ENCODE measurements at regions not wholly inside any gene's neighbourhood (a gene's known extent, or its start where the extent isn't known, plus 50 kb on each side); places are given as distances from the start of the nearest gene placed in this dataset.

DNA sequence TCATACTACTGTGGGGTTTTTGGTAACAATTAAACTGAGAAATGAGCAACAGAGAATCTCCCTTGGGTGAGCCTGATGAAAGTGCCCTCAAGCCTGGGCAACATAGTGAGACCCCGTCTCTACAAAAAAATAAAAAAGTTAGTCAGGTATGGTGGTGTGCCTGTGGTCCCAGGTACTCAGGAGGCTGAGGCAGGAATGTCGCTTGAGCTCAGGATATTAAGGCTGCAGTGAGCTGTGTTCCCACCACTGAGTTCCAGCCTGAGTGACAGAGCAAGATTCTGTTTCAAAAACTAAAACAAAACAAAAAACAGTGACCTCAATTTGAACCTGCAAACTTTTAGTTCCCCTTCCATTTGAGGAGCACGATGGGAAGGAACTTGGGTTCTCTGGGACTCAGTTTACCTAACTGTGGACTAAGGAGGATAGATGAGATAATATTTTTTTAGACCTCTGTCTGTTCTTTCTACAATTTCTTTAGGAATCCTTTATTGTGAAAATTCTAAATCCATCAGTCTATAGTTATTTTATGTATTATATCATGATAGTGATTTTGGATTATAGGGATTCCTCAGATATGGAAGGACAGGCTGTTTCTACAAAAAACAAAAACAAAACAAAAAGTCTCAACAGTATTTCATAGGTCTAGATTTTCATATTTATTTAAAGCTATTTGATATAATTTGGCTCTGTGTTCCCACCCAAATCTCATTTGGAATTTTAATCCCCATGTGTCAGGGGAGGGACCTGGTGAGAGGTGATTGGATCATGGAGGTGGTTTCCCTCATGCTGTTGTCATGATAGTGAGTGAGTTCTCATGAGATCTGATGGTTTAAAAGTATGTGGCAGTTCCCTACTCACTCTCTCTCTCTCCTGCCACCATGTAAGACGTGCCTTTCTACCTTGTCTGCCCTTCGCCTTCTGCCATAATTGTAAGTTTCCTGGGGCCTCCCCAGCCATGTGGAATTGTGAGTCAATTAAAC lies 178.6 kb downstream of the MYCN start:
- DNase-seq (ENCODE audit: low spot score) = no peak

DNA sequence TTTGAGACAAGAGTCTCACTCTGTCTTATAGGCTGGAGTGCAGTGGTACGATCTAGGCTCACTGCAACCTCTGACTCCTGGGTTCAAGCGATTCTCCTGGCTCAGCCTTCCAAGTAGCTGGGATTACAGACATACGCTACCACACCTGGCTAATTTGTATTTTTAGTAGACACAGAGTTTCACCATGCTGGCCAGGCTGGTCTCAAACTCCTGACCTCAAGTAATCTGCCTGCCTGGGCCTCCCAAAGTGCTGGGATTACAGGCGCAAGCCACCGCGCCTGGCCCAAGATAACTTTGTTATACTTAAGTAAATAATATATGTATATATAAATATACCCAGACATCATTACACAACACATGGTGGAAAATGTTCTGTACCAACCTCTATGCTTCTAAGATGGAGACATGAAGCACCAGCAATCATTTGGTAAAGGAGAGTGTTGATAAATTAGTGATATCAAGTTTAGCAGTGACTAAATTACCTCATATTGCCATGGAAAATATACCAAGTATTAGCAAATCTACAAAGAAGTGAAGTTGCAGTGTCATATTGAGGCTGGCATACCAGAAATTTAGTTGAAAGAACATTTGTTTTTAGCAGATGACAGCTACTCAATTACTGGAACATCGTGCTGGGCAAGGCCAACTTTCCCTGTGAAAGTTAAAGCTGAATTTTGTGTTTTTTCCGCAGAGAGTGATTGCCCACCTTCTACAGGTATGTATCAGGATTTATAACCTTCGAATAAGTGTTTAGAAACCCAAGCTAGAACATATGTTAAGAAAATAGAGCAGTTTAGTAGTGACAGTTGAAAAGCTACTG lies 177.7 kb downstream of the MYCN start:
- DNase-seq (ENCODE audit: low spot score) = no peak

DNA sequence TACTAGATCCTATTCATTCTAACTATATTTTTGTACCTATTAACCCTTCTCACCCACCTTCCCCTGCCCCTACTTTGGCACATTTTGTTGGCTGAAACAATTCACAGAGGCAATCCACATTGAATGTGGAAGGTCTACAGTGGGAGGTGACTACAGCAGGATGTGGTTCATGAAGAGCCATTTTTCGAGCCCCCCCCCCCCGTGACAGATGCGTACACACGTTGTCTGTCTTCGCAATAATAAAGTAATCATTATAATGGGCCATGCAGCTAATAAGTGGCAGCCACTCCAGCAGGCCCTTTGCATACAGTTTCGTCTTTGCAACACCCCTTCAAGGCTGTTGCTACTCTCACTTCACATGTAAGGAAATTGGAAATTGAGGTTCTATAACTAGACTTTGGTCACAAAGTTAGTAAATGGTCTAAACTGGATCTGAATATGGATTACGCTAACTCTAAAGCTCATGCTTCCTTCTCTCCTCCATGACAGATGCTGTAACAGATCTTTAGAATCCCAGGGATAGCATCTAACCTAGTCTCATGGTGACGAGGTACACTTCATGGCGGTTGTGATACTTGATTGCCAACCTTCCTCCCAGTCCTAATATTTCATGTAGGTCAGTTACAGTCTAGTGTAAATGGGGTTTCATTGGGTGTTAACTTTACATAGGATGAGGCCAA lies 176.8 kb downstream of the MYCN start:
- DNase-seq (ENCODE audit: low spot score) = no peak

DNA sequence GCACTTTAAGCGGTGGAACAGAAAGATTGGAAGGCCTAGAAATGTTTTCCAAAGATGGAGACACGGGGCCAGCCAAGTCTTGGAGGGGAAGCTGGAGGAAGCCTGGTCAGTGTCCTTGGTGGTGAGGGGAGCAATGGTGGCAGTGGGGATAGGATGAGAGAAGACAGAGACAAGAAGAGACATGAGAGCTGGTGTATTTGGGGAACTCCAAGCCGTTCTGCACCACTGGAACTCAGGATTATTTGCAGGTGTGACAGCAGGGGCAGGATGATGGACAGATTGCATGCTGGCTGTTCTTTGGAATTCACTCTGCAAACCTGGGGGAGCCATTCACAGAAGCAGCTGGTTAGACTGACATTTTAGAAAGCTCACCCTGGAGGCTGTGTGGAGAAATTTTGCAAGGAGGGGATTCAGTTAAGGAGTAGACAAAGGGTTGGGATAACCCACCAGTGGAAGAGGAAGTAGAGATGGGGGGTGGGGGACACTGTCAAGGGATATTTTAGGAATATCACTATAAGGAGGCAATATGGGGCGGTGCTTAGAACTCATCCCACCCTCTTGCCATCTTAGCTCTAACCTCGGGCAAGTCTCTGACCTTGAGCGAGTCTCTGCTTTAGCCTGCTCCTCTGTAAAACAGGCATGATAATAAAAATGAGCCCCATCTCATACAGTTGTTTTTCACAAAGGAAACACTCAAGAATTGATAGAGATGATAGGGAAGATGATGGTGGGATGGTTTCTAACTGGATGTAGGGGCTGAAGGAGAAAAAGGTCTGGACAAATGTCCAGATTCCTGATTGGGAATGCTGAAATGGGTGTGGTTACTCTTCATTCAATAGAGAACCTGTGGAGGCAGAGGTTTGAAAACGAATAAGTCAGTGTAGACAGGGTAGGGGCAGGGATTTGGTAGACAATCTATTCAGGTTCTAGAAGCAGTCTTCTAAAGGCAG lies 175.8 kb downstream of the MYCN start:
- DNase-seq (ENCODE audit: low spot score) = no peak

DNA sequence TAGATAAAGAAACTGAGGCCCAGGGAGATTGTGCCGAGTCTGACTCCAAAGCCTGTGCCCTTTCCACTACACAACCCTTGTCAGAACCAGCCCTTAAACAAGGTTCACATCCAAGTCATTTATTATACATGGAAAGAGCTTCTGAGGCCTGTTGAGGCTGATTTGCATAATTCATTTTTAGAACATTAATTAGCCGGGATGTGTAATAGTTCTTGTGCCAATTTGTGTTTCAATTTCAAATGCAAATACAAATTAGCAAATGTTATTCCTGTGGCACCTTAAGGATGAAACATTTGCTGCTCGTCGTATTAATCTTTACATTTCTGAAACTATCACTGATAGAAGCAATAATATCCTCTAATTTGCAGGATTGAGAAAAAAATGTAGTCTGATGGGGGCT lies 174.9 kb downstream of the MYCN start:
- DNase-seq (ENCODE audit: low spot score) = no peak

DNA sequence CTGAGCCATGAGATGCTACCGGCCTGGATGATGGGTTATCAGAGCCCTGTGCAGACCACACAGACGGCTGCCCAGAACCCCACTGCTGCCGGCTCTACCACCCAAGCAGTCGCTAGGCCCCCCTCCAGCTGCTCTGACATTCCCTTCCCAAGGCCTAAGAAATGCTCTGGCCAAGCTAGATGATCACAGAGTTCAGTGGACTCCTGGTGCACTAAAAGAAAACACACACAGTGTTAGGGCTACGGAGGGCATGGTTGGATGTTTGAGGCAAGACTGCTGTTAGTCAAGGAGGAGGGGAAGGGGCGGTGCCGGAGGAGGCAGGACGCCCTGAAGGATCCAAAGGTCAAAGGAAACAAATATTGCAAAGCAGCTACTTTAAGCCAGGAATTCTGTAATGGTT lies 174.5 kb downstream of the MYCN start:
- no peak for DNase-seq (ENCODE audit: low spot score)

DNA sequence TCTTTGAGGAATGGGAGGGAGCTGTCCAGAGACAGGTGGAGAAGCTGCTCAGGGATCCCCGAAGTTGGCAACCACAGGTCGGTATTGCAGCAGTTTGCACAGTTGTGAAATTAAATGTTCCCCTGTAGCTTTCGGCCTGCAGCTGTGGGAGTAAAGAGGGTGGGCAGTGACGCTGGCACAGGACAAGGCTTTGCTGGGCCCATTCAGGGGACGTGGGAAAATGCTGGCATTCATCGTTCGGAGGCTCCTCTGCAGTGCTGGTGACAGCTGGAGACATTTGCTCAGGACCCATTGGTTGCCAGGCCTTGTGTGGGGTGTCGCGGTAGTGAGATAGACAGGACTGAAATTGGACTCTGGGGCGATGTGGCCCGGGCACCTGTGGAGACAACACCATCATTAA lies 173.7 kb downstream of the MYCN start:
- no peak for DNase-seq (ENCODE audit: low spot score)

DNA sequence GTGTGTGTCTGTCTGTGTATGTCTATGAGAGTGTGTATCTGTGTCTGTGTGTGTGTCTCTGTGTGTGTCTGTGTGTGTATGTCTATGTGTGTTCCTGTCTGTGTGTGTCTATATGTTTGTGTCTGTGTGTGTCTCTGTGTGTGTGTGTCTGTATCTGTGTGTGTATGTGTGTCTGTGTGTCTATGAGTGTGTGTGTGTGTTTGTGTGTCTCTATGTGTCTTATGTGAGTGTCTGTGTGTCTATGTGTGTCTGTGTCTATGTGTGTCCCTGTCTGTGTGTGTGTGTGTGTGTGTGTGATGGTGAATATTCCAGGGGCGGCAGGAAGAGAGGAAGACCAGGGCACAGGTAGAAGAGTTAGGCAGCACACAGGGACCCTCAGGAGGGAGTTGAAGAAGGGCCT lies 173.2 kb downstream of the MYCN start:
- no peak for DNase-seq (ENCODE audit: low spot score)

DNA sequence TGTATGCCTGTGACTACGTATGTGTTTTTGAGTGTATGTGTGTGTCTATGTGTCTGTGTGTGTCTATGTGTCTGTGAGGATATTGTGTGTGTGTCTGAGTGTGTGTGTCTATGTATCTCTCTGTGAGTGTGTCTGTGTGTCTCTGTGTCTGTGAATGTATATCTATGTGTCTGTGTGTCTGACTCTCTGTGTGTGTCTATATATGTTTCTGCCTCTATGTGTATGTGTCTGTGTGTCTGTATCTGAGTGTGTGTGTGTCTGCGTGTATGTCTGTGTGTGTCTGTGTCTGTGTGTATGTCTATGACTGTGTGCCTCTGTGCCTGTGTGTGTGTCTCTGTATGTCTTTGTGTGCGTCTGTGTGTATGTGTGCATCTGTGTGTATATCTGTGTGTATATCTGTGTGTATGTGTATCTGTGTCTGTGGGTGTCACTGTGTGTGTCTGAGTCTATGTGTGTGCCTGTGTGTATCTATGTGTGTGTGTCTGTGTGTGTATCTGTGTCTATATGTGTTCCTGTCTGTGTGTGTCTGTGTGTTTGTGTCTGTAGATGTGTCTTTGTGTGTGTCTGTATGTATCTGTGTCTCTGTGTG lies 172.7 kb downstream of the MYCN start:
- DNase-seq (ENCODE audit: low spot score) = no peak

DNA sequence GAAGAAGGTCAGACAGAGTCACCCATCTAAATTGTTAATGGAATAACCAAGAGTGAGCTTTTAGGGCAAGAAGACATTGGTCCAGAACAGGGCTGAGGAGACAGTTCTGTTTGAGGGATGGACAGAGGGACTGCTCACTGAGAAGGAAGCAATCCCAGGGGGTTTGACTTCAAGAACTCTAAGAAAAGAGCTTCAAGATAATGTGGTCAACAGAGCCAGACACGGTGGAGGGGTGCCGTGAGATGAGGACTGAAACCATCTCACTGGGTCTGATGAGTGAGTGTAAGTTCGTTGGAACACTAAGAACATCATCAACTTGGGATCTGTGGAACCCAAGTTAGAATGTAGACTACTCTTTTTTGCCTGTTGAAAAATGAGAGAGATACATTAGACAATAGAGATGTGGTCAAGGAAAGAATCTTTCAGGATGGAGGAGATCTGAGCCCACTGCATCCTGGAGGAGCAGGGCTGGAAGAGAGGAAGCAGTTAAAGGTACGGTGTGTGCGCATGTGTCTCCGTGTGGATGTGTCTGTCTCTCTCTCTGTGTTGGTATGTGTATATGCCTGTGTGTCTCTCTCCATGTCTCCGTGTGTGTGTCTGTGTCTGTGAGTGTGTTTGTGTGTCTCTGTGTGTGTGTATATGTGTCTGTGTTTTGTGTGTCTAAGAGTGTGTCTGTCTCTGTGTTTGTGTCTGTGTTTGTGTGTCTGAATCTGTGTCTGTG lies 172.1 kb downstream of the MYCN start:
- DNase-seq (ENCODE audit: low spot score) = no peak

DNA sequence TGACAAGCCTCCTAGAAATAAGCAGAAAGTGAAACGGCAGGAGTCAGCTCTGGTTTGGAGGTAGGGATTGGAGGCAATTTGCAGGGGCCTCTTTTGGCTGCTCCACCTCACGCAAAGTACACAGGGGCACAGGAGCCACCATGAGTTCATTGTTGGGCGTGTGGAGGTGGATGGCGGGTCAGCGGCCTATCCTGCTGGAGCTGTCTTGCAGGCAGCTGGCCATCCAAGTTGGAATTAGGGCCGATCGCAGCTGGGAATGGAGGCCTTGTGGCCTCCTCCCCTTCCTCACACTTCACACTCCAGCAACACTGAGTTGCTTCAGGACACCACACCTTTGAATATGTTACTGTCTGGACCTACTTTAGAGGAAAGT lies 171.5 kb downstream of the MYCN start:
- no peak for DNase-seq (ENCODE audit: low spot score)

DNA sequence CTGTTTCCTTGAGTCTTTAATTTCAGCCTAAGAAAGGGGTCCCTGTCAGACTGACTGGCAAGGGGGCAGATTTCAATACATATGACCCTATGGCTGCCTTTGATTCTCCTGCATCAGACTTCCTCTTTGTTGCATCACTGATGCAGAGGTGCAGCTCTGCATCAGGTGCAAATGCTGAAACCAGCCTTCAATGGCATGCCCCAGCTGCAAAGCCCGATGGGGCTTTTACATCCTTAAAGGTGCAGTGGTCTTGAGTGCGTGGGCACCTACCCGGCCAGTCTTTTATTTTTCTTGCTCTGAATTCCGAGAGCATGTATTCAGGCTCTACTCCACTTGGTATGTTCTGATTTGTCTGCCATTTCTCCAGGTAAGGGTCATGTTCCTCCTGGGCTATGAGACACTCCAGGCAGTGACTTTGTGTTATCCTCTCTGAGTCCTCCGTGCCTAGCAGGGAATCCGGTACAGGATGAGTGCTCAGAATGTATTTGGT lies 169.5 kb downstream of the MYCN start:
- DNase-seq (ENCODE audit: low spot score) = no peak

DNA sequence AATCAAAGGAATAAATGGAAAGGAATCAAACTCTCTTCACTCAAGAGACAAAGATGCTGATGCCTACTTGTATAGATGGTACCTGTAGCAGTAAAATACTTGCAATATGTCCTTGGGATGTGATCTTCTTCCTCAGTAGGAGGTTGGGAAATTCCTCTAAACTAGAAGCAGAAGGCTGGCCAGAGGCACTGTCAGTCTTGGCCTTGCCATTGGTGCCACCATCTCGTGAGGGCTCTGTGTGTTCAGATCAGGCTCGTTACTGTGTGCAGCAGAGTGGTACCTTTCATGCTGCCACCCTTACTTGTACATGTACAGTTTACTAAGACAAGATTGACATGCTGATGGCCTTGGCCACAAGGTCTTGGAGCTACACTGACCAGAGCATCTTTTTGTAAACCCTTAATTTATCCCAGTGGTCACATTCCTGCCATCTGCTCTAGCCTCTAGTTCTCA lies 169.0 kb downstream of the MYCN start:
- no peak for DNase-seq (ENCODE audit: low spot score)

DNA sequence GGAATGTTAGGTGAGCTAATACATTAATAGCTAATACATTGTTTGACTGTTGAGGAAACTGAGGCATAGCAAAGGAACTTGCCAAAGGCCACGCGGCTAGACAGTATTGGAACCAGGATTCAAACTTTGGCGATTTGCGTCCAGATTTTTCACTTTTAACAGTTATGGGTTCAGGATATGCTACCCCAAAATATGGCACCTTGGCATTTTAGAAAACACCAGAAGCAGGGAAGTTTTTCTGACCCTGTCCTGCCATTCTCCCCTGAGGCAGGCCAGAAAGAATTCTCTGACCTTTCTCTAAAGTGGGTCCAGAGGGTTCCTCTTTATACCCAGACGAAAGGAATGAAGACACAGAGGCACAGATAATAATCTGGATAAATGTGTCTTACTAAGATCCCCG lies 166.9 kb downstream of the MYCN start:
- no peak for DNase-seq (ENCODE audit: low spot score)

DNA sequence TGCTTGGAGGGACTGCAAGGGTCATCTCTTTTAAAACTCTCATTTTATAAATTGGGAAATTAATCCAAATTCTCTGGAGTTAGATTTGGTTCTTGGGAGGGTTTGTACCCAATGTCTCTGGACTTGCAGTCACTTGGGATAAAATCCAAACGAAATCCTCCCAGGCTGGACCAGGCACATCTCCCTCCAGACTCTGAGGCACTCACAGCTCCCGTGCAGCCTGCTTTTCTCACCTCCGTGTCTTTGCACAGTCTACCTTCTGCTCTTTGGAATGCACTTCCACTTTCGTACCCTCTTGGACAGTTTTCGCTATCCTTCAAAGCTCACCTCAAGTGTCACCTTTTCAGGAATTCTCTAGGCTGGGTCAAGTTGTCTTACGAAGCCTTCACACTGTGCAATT lies 166.3 kb downstream of the MYCN start:
- no peak for DNase-seq (ENCODE audit: low spot score)

DNA sequence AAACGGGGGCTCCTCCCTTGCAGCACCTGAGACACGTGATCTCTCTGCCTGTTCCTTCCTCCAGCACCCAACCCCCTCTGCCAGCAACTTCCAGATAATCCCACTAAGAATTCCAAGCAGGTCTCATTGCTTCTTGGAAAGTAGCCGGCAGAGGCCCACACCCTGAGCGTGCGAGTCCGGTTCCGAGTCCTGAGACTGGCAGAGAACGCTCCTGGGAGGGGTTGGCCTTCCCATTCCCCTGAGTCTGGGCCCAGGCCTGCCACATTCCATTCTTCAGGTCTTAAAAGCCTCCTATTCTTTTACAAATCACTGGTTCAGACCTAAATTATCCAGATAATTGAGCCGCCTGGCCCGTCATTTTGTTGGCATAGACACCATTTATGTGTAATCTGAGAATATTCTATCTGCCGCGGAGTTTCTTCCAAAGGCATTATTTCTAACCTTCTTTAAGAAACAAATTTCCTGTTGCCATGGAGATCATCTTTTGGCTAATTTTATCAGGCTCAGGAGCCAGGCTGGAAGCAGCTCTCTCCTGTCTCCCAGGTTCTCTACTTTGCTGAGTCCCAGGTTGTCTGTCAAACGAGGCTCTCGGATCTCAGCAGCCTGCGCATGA lies 165.4 kb downstream of the MYCN start:
- no peak for DNase-seq (ENCODE audit: low spot score)

DNA sequence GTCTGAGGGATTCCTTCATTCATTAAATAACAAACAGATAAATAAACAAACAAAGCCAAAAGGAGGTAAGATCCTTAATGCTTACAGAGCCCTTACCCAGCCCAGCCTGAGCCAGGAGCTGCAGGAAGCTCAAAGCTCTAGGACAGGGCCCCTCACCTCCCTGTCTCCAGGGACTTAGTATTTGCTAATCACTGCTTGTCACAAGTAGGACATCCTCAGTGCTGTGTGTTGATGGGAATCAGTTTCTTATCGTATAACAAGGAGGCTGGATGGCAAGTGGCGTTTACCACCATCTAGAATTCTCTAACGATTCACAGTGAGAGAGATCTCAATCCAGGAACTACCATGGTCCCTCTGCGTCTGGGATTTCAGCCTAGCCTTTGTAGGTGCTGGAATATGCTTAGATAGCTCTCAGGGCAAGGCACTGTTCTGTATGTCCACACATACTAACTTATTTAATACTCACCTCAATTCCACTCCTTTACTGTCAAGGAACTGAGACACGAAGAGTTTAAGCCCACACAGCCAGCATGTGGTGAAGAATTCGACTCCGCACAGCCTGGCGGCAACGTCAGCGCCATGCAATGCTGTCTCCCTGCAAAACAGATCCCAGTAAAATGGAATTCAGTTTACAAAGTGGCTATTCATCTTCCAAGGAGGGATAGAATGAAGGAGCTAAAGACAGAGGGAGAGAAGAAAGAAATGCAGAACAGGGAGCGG lies 164.8 kb downstream of the MYCN start:
- DNase-seq (ENCODE audit: low spot score) = no peak

DNA sequence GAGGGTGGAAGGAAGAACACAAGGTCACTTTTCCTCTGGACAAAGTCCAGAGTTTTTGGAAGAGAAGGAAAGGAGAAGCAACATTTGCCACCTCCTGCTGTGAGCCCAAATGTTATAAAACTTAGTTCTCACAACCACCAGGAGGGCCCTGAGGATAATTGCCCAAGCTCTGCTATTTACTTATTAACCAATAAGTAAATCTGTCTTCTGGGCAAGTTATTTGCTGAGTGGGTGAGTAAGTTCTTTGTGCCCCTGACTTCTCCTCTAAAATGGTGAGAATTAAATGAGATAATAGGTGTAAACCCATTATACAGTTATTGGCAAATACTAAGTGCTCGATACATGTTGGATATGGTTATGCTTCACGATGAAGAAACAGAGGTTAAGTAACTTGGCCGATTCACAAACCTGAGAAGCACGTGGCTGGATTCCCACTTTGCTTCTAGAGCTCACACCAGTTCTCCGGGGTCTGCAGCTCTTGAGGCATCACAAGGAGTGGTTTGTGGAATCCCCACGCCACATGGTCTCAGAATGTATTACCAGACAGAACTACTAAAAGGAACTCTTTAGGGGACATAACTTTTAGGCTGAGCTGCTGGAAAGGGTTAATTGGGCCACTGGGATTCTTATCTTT lies 164.1 kb downstream of the MYCN start:
- DNase-seq (ENCODE audit: low spot score) = no peak

Data from CD4-positive, alpha-beta T cell treated with Interleukin-15 for 4 hours (primary cell).